WTC11 (cell line): ENCODE measurements at regions not wholly inside any gene's neighbourhood (a gene's known extent, or its start where the extent isn't known, plus 50 kb on each side); places are given as distances from the start of the nearest gene placed in this dataset.

ENCODE experiments used
- ATAC-seq: fragments of 200-7000 bp; cut with Tn5 transposase; 2 replicates; pipeline ENCODE4 v1.10.0; 2021; ENCODE audit warnings: mild to moderate bottlenecking, moderate library complexity
- CTCF ChIA-PET: fragments of 300-600 bp; sonication (Branson Sonifier 250); formaldehyde crosslinking; loops from one replicate; lab custom pipeline; 2021; ENCODE audit warnings: antibody characterized with exemption; lab: Charles Lee
- POLR2A ChIA-PET: fragments of 350-600 bp; sonication (Branson Sonifier 250); formaldehyde crosslinking; loops from one replicate; lab custom pipeline; 2021; ENCODE audit warnings: antibody characterized with exemption; lab: Charles Lee
- DNase-seq: peaks from one replicate; pipeline ENCODE4 v3.0.0; 2021; ENCODE audit warnings: low spot score
- H3K27ac Mint-ChIP-seq: 2 replicates; pipeline ENCODE4 v1.8.0; 2021; ENCODE audit warnings: mixed read lengths
- H3K27me3 Mint-ChIP-seq: 2 replicates; pipeline ENCODE4 v1.8.0; 2021; ENCODE audit warnings: low read depth, mild to moderate bottlenecking, moderate library complexity, mixed read lengths
- H3K36me3 Mint-ChIP-seq: 2 replicates; pipeline ENCODE4 v1.8.0; 2021; ENCODE audit warnings: mixed read lengths
- H3K4me1 Mint-ChIP-seq: 2 replicates; pipeline ENCODE4 v1.8.0; 2022; ENCODE audit warnings: mixed read lengths
- H3K4me3 Mint-ChIP-seq: 2 replicates; pipeline ENCODE4 v1.8.0; 2021; ENCODE audit warnings: mild to moderate bottlenecking, moderate library complexity, mixed read lengths
- H3K9me3 Mint-ChIP-seq: 2 replicates; pipeline ENCODE4 v1.8.0; 2021; ENCODE audit warnings: mixed read lengths
- AFF4 ChIP-seq: sonication (generic); formaldehyde crosslinking; IDR thresholded peaks from 2 replicates; pipeline ENCODE4 v1.8.1; 2023; ENCODE audit warnings: mild to moderate bottlenecking, missing genetic modification reagents, borderline replicate concordance
- ATF3 ChIP-seq: sonication (generic); formaldehyde crosslinking; conservative IDR thresholded peaks from 2 replicates; pipeline ENCODE4 v1.8.1; 2022; ENCODE audit warnings: mild to moderate bottlenecking, missing genetic modification reagents
- CBFB ChIP-seq: sonication (generic); formaldehyde crosslinking; IDR thresholded peaks from 2 replicates; pipeline ENCODE4 v1.8.1; 2022; ENCODE audit warnings: mild to moderate bottlenecking, low read depth, missing genetic modification reagents
- FOXP4 ChIP-seq: sonication (generic); formaldehyde crosslinking; IDR thresholded peaks from 2 replicates; pipeline ENCODE4 v1.8.0; 2022; ENCODE audit warnings: mild to moderate bottlenecking, missing genetic modification reagents
- HMGXB4 ChIP-seq: sonication (generic); formaldehyde crosslinking; IDR thresholded peaks from 2 replicates; pipeline ENCODE4 v1.8.1; 2023; ENCODE audit warnings: mild to moderate bottlenecking, moderate library complexity, missing genetic modification reagents
- IRF2 ChIP-seq: sonication (generic); formaldehyde crosslinking; IDR thresholded peaks from 2 replicates; pipeline ENCODE4 v1.8.0; 2022; ENCODE audit warnings: low read depth, missing genetic modification reagents, borderline replicate concordance
- NFYB ChIP-seq: sonication (generic); formaldehyde crosslinking; conservative IDR thresholded peaks from 2 replicates; pipeline ENCODE4 v1.8.0; 2022; ENCODE audit warnings: low read depth, missing genetic modification reagents
- NR1H2 ChIP-seq: sonication (generic); formaldehyde crosslinking; IDR thresholded peaks from 2 replicates; pipeline ENCODE4 v1.9.0; 2021; ENCODE audit warnings: mild to moderate bottlenecking, moderate library complexity, missing genetic modification reagents
- NR3C1 ChIP-seq: sonication (generic); formaldehyde crosslinking; conservative IDR thresholded peaks from 2 replicates; pipeline ENCODE4 v1.8.1; 2023; ENCODE audit warnings: low read depth, mild to moderate bottlenecking, missing genetic modification reagents
- OVOL2 ChIP-seq: fragments of 250-450 bp; sonication (Bioruptor Pico); IDR thresholded peaks from 2 replicates; pipeline ENCODE4 v1.9.0; 2021; ENCODE audit warnings: mild to moderate bottlenecking, borderline replicate concordance
- SP1 ChIP-seq: sonication (generic); formaldehyde crosslinking; conservative IDR thresholded peaks from 2 replicates; pipeline ENCODE4 v1.8.1; 2022; ENCODE audit warnings: missing genetic modification reagents
- STAT6 ChIP-seq: sonication (generic); formaldehyde crosslinking; conservative IDR thresholded peaks from 2 replicates; pipeline ENCODE4 v1.8.1; 2023; ENCODE audit warnings: mild to moderate bottlenecking, low read depth, missing genetic modification reagents, moderate library complexity
- ZMAT4 ChIP-seq: fragments of 250-450 bp; sonication (Bioruptor Pico); IDR thresholded peaks from 2 replicates; pipeline ENCODE4 v1.9.0; 2021; ENCODE audit warnings: mild to moderate bottlenecking
- ZSCAN18 ChIP-seq: fragments of 250-450 bp; sonication (Bioruptor Pico); IDR thresholded peaks from 2 replicates; pipeline ENCODE4 v2.1.2; 2022; ENCODE audit warnings: mild to moderate bottlenecking, moderate library complexity

GRCh38 chr4:151558496-151559113, 149.6 kb downstream of the FHIP1A start:
- Mint-ChIP-seq H3K36me3 (no peaks in the 10 kb centered on the region), H3K27me3 (no peaks in the 10 kb centered on the region), H3K4me3 (no peak overlapping the region), H3K4me1 (peaks cover 31% of the 10 kb centered on the region), H3K9me3 (no peaks in the 10 kb centered on the region), H3K27ac (no peak overlapping the region)
- POLR2A ChIA-PET = no interaction called here
- ATAC-seq = no peak
- DNase-seq = no peak
- CTCF ChIA-PET = interaction anchor here (0.8 kb wide), 1 partner anchor 69 kb away, joined by 3 read pairs; no protein-coding TSS in a partner anchor
- TF ChIP-seq AFF4 (CRISPR knock-in tag) (no peak), NR3C1 (CRISPR knock-in tag) (no peak), HMGXB4 (no peak), ATF3 (CRISPR knock-in tag) (no peak), ZSCAN18 (CRISPR knock-in tag) (no peak), ZMAT4 (CRISPR knock-in tag) (no peak), STAT6 (CRISPR knock-in tag) (no peak), OVOL2 (CRISPR knock-in tag) (no peak), NFYB (no peak), SP1 (CRISPR knock-in tag) (no peak), IRF2 (CRISPR knock-in tag) (no peak), FOXP4 (CRISPR knock-in tag) (no peak), NR1H2 (CRISPR knock-in tag) (no peak), CBFB (no peak)
